Skeletal muscle cell (primary cell): ENCODE measurements at regions not wholly inside any gene's neighbourhood (a gene's known extent, or its start where the extent isn't known, plus 50 kb on each side); places are given as distances from the start of the nearest gene placed in this dataset.
"Not testable (repeated sequence)": the region's sequence is repeated elsewhere in the genome, so short reads cannot be mapped to it uniquely, and the experiment has no call there.

Experiments
- DNase-seq: peaks from one replicate; pipeline ENCODE4 v3.0.0-alpha.2; 2010; ENCODE audit warnings: low read depth
- H3K4me3 ChIP-seq: 2 replicates; pipeline ENCODE4 v1.5.1; 2011; ENCODE audit warnings: low read depth, mild to moderate bottlenecking, control low read depth, low read length, moderate library complexity

GRCh38 chr5:50343715-50344114 lies 97.4 kb downstream of the EMB start:
- no peak for DNase-seq

GRCh38 chr5:50340757-50341156 lies 100.3 kb downstream of the EMB start:
- no peak overlapping the region for H3K4me3 ChIP-seq
- no peak for DNase-seq

More at GRCh38 chr5:50343715-50344114, 97.4 kb downstream of the EMB start:
- H3K4me3 ChIP-seq: no peak overlapping the region

GRCh38 chr5:50330633-50331032 lies 110.5 kb downstream of the EMB start:
- not testable (repeated sequence) for DNase-seq, H3K4me3 ChIP-seq

- H3K4me3 ChIP-seq: no peak overlapping the region
- no peak for DNase-seq
These were observed 112.8 kb downstream of the EMB start for GRCh38 chr5:50328193-50328729.

- no peak overlapping the region for H3K4me3 ChIP-seq
- no peak for DNase-seq
These were observed 115.8 kb downstream of the EMB start for GRCh38 chr5:50325237-50325832.

- no peak overlapping the region for H3K4me3 ChIP-seq
- DNase-seq: no peak
These were observed 120.8 kb downstream of the EMB start for GRCh38 chr5:50320131-50320749.

- no peak overlapping the region for H3K4me3 ChIP-seq
- no peak for DNase-seq
These were observed 122.9 kb downstream of the EMB start for GRCh38 chr5:50318220-50318619.

GRCh38 chr5:50306488-50306887 lies 134.6 kb downstream of the EMB start:
- DNase-seq, H3K4me3 ChIP-seq: not testable (repeated sequence)

- peak; percentile 13 for DNase-seq
- H3K4me3 ChIP-seq: no peak overlapping the region
These were observed 138.1 kb downstream of the EMB start for GRCh38 chr5:50302815-50303490.

GRCh38 chr5:50301756-50302155 lies 139.3 kb downstream of the EMB start:
- H3K4me3 ChIP-seq: no peak overlapping the region
- no peak for DNase-seq

- H3K4me3 ChIP-seq: no peak overlapping the region
- no peak for DNase-seq
These were observed 140.2 kb downstream of the EMB start for GRCh38 chr5:50300878-50301277.

- peak; percentile 6 for DNase-seq
- no peak overlapping the region for H3K4me3 ChIP-seq
These were observed 141.2 kb downstream of the EMB start for GRCh38 chr5:50299896-50300295.

GRCh38 chr5:50292735-50293394 lies 148.2 kb downstream of the EMB start:
- no peak for DNase-seq
- H3K4me3 ChIP-seq: no peak overlapping the region

GRCh38 chr5:50280461-50280860 lies 160.6 kb downstream of the EMB start:
- DNase-seq, H3K4me3 ChIP-seq: not testable (repeated sequence)
